Fibroblast of skin of back (primary cell): ENCODE measurements at regions not wholly inside any gene's neighbourhood (a gene's known extent, or its start where the extent isn't known, plus 50 kb on each side); places are given as distances from the start of the nearest gene placed in this dataset.

Experiments used
- DNase-seq: peaks from one replicate; pipeline ENCODE4 v3.0.0-alpha.2; 2013

DNA sequence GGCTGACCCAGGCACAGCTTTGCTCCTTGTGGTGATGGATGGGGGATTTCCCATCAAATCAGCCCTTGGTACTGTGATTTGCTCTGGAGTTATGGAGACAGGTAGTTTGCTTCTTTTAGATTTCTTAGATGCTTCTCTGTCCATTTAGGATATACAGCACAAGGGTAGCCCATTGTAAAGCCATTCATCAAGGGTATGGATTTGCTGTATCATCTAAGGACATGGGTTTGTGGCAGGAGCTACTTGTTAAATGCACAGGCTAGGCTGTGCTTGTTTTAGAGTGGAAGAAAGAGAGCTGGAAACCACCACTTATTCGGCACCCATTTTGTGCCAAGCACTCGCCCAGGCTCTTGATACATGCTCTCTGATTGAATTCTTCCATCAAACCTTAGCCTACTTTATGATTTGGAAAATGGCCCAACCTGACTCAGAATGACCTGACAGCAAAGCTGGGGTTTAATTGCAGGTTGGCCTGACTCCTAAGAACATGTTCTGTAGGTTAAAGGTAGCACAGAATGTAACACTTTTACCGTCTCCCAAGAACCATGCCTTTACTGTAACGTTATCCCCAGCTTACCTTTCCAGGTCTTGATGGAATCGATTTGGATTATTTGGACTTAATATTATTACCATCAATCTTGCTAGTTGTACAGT is 168.0 kb downstream of the SNX10 start:
- no peak for DNase-seq

DNA sequence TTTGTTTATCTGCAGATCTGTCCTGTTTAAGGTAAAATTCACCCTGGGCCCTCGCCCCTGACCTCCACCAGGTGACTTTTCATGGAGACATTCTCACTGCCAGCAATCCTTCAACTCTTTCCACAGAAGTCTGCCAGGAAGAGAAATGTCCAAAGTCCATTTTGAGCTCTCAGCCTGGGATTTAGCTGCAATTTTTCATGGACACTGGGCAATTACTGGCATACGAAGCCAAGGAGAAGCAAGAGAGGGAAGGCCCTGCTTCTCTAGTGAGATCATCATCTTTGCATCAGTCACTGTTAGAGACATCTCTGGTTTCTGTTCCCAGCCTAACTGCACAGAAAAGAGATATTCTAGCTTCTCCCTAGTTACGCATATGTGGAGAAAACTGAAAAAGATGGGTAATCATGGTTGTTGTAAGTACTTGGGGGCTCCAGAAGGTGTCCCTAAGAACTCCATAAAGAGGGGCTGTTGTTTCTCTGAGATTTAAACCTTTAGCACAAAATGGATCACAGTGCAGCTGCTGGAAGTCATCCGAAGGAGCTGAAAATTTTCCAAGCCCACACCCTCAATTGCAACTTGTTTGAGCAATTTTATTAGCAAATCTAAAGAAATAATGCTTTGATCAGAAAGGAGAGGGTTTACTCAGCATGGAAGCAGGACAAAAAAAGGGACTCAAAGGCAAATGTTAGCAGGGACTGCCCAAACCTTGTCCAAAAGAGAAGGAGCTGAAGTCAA is 168.9 kb downstream of the SNX10 start:
- DNase-seq, result no peak

DNA sequence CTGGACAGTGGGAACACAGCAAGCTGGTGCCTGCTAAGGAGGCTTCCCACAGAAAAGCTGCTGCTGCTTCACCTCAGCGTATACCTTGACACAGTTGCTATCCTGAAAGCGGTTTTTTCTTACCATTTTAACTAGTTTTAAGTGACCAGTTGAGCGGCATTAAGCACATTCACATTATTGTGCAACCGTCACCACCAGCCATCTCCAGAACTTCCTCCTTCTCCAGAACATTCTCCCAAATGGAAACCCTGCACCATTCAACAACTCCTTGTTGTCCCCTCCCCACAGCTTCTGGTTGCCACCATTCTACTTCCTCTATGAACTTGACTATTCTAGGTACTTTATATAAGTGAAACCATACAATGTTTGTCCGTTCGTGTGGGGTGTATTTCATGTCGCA is 169.9 kb downstream of the SNX10 start:
- DNase-seq, result no peak

DNA sequence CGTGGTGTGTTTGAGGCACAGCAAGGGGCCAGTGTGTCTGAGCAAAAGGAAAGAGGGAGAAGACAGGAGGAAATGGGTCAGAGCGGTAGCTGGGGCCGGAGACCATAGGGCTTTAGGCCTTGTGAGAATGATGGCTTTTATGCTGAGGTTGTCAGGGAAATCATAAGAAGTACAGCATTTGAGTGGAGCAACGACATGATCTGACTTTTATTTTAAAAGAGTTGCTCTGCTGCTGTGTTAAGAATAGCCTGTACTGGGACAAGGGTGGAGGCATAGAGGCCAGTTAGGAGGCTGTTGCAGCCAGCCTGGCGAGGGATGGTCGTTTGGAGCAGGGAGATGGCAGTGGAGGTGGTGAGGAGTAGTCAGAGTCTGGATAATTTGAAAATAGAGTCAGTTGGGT is 174.3 kb downstream of the SNX10 start:
- DNase-seq, result no peak

DNA sequence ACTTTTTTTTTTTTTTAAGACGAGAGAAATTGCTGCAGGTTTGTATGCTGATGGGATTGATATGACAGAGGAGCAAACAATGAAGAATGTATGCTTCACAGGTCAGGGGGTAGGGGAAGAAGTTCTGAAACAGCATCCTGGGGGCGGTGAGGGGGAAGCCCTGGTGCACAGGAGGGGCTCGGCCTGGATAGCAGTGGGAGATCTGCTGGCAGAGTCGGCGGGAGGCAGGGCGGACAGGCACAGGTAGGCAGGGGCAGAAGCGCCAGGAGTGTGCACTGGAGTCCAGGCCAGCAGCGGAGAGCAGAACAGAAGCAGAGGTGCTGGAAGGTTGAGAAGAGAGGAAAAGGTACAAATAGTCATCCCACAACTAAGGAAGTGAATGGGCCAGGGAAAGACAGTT is 175.4 kb downstream of the SNX10 start:
- DNase-seq, result no peak

DNA sequence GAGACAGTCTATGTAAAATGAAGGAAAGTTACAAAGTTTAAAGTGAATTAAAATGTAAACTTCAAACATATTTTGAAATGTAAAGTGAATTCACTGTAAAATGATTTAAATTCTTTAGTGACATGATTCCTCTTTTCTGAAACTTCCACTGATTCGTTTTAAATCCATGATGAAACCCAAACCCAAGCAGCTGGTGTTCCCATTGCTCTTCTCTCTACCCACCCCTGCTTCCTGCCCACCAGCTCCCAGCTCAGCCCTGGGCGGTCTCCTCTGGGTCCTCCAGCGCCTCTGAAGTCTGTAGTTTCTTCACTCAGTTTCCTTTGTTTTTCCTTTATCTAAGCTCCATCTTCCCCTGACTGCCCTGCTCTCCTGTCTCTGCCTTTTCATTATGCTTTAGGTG is 175.9 kb downstream of the SNX10 start:
- no peak for DNase-seq

DNA sequence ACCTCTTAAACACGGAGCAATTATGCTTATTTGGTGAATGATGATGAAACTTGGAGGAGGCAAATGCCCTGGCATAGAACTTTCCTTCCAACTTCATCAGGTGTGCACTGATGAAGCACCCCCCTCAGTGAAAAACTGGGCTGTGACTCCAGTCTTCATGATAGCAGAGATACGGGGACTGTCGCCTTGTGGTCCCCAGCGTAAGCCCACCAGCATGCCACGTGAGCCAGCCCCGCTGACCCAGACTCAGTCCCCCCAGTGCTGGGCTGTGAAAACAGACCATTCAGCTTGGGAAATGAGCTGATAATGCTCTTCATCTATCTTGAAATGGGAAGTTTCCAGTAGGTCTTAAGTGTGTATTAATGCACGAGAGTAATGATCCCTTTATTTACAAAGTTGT is 177.0 kb downstream of the SNX10 start:
- no peak for DNase-seq

DNA sequence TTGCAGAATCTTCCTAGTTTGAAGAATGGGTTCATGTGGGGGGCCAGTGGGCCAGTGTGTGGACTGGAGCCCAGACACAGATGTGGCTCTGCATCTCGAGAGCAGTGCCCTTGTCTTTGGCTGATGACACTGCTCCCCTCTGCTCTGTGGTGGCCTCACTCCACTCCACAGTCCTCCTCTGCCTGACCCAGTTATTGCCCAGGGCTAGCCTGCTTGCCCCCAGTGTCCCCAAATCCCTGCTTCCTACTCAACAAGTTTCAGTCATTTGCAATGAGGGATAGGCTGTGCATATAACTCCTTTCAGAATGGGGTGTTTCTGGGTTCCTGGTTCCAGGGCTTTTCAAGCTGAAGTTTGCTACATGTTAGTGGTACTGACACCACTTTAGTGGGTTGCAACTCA is 177.5 kb downstream of the SNX10 start:
- no peak for DNase-seq

DNA sequence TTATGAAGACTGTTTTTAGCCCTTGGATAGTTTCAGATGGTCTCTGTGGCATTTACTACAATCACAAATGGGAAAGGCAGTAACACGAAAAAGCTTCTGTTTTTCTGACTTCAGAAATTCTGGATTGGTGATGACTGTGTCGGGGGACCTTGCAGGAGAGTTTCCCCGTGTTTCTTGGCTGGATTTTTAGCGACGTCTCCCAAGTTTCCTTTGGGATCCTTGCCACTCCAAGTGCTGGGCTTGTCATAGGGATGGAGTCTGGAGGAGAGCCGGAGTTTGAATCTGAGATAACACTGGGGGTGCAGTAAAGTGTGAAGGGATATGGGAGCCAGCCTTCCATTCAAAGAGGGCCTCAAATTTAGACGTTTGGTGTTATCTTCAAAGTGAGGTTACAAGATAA is 179.0 kb downstream of the SNX10 start:
- DNase-seq, result no peak

DNA sequence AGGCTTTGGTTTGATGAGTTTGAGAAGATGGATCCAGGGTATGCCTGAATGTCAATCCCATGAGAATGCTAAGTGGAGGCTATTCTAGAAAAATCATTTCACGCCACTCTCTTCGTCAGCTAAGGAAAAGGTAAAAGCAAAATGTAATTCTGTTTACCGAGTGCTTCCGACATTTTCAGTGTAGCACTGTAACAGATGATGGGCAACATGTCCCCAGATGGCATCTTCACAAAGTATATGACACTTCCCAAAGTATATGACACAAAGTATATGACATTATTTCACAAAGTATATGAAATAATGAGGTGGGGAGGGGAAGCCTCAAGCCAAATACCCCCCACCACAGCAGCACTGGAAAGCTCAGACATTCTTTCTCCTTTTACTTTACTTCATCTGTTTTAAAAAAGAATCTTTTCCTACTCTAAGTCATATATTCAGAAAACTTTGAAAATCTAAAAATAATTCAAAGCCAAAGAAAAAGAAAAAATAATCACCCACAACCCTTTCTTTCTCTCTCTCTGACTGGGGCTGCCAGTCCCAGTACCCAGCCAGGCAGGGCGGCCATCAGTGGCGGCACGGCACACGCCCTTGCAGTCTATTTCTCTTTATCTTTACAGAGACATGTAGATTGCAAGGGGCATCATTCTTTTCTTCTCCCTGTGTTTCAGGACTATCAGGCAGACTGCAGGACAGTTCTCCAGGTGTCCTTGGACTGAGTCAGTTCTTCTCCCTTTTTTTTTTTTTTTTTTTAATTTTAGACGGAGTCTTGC is 179.8 kb downstream of the SNX10 start:
- no peak for DNase-seq

DNA sequence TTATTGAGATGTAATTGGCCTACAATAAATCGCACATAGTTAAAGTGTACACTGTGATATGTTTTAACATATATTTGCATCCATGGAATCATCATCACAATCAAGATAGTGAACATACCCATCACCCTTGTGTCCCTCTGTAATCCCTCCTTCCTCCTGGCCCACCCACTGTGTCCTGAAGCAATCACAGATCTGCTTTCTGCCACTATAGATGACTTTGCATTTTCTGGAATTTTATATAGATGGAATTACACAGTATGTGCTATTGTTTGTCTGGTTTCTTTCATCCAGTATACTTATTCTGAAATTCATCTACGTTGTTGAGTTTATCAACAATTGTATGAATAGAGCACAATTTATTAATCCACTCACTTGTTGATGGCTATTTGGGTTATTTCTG is 181.3 kb downstream of the SNX10 start:
- DNase-seq, result no peak

DNA sequence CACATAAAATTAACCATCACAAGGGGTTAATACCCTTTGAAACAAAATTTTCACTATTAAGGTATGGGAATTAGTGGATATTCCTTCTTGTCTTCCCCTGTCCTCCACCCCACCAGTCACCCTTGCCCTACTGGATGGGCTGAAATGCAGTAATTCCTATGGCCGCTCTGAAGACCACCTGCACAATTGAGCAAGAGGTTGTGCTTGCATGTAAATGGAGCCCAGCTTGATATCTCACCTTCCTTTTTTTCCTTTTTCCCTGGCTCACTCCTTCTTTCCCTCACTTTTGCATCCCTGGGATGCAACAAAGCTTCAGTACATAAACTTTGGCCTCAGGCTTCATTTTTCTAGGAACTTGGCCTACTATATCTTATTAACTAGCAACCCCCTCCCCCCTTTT is 184.6 kb downstream of the SNX10 start:
- DNase-seq, result no peak

DNA sequence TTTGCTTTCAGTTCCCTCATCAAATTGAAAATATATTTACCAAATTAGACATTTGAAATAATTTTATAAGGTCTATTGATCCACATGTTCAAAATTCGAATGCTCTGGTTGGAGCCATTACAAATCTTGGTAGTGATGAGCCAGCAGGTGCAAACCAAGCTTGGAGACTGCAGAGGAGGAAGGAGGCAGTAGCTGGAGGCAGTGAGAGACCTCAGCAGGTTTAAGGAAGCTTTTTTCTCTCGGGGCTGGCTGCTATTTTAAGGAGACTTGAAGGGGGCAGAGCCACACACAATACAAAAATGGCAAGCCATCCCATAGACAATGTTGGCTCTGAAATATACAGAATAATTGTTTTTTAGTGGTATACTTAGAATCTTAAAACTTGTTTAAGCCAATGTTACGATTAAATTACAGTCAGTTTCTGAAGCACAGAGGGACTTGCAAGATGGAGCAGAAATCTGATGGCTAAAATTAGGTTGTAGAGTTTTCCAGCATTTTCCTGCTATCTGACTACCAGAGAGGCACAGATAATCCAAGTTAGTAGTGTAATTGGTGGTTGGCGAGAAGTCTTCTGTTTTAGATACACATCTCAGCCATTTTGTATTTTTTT is 185.8 kb downstream of the SNX10 start:
- DNase-seq, result no peak

DNA sequence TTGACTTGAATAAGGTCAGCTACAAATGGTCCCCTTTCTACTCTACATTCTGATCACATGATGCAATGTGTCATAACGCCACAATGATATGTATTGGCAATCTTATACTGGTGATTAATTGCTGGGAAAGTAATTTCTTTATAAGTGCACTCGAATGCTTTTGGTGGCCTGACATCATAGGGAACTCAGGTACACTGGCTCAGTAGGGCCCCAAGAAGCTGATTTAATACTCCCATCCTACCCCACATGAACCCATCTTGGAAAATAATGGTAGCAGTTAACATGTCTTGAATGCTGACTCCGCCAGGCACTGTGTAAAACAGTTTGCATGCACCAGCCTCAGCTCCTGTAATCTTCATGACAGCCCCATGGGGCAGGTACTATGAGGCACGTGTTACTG is 186.9 kb downstream of the SNX10 start:
- DNase-seq, result no peak

DNA sequence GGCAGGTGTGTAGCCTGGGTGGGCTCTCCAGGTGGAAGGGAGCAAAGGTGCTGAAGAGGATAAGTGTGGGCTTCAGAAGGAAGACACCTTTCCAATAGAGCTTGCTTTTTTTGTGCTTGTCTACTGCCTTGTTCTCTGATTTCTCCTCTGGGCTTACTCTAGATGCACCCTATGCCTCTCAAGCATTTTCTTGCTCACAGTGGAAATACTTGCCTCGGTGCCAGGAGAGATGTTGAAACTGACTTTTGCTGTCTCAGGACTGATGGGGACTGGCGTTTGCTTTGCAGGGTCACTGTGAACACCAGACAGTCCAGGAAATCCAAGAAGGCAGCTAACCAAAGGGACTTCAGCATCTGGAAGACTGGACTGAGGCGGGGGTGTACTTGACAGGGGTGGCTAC is 187.9 kb downstream of the SNX10 start:
- no peak for DNase-seq

DNA sequence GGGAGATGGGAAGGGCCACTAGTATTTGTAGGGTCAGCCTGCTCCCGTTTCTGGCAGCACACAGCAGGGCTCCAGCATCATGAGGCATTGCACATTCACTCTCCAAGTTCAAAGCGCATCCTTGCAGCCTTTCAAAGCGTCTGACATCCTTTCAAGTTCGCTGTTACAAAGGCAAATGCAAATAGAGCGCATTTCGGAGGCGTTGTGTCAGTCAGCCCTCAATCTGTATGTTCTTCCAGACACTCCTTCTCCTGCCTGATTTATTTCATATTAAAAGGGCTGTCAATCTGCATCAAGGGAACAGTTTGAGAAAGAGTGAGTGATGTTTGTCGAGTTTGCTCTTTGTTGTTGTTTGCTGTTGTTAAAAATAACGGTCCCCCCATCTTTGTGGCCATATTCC is 188.5 kb downstream of the SNX10 start:
- no peak for DNase-seq

DNA sequence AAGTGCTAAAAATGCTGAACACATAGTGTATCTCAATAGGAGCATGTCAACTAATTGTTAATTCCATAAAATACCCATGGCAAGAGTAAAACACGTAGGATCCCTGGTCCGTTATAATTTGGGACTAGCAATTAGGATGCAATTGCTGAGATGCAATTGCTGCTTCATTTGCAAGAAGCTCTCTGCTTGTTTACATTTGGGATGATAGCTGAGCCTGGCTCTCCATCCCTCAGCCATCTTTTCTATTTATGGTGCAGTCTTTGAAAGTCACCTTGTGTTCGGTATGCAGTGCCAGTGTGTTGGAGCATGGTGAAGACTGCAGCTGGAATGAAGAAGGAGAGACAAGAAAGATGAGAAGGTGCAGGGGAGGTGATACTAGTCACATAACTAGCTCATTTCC is 191.3 kb downstream of the SNX10 start:
- no peak for DNase-seq

DNA sequence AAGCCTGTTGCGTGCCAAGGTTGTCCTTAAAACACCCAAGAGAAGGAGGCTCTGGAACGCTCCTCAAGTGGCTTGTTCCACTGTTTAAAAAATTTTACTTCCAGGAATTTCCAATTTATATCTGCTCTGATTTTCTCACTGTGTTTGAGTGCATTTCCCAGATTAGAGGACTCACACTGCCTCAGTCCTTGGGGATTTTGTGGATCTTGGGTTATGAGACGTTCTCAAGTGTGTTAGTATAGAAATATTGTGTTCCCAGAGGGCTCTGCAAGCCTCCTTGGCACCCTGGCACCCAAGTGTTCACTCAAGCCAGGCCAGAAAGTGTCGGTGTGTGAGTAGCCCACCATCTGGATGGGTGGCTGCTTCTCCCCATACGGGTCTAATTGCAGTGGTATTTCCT is 192.2 kb downstream of the SNX10 start:
- DNase-seq, result no peak

DNA sequence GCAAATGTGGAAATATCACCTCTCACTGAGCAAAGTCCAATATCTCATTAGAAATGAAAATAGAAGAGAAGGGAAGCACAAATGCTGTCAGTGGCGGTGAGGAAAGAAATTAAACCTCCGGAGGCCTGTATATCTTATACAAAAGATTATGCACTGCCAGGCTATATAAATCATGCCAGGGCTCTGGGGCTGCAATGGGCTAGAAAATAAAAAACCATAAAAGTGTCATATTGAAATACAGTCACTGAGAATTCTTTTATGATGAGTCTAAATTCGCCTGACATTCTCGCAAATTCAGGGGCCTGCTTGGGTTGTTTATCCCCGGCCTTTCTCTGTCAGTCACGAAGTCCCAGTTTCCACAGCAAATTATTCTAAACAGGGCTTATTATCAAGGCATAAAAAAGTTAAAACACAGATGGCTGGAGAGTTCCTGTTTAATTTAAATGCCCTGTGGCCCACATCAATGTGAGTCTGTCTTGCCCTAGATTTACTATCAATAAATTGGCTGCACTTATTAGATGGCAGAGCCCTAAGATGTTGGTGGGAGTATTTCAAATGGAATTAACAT is 193.8 kb downstream of the SNX10 start:
- no peak for DNase-seq

DNA sequence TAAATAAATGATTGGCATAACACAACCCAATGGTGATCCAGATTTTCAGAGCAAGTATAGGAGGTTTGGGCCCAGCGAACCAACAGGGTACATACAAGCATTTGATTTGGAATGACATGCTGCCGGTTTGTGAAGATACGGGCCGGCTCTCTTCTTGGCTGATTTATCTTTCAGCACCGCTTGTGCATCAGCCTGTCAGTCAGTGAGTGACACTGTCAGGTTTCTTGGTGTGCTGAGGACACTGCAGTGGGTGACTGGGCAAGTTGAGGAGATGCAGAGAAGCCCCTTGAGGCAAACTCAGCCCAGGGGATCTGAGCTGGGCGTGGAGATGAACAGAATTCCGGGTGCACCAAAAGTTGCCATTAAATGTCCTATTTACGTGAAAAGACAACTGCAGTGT is 194.5 kb downstream of the SNX10 start:
- no peak for DNase-seq

DNA sequence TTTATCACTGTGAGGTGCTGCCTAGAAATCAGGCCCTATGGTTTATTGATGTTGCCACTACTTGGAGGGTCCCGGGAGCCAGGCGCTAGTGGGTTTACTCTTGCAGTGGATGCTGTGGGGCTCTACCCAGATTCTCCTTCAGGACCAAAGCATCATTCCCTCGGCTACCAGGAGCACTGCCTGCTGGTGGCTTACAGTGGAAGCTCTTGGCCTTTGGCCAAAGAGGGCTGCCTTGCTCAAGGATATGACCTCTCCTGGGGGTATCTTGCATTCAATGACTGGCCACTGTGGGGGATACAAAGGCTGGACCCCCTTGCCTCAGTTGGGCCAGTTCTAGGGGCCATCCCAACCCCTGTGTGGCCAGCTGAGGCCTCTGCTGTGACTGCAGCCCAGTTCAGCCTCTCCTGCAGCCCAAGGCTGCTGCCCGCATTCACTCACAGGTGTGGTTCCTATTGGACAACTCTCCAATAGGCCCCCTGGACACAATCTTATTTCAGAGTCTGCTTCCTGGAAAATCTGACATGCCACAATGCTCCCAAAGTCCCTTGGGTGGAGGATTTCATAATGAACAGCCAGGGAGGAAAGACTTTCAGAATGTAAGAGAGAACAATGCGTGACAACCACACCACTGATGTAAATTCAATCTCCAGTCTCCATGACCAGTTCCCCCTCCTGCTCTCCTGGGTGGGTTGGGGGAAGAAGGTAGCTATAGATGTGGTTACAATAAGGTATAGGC is 196.3 kb downstream of the SNX10 start:
- DNase-seq, result no peak

DNA sequence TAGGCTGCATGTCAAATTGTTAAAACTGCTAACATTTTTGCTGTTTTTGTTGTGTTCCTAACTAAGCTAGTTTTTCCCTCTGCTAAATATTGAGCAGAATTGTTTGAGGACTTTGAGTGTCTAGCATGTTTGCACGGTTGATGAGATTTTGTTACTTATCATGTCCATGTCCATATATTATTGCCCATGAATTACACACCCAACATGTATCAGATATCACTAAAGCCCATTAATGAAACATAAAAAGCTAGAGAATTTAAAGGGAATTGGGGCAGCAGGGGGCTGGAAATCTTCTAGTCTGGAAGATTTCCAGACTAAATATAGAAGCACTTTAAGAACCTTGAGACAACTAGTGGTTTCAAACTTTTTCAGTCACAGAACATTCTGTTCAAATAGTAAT is 197.7 kb downstream of the SNX10 start:
- DNase-seq, result no peak
